MG63 (cell line): ENCODE measurements at regions not wholly inside any gene's neighbourhood (a gene's known extent, or its start where the extent isn't known, plus 50 kb on each side); places are given as distances from the start of the nearest gene placed in this dataset.

ENCODE experiments used
- DNase-seq: peaks from one replicate; pipeline ENCODE4 v3.0.0-alpha.2; 2020
- H3K27me3 ChIP-seq: fragments of 250-450 bp; sonication (Bioruptor Pico); 2 replicates; pipeline ENCODE4 v1.5.1; 2020; ENCODE audit warnings: mild to moderate bottlenecking, moderate library complexity
- H3K36me3 ChIP-seq: fragments of 250-450 bp; sonication (Bioruptor Pico); 2 replicates; pipeline ENCODE4 v1.5.1; 2020; ENCODE audit warnings: mild to moderate bottlenecking, moderate library complexity
- H3K4me3 ChIP-seq: fragments of 250-450 bp; sonication (Bioruptor Pico); 2 replicates; pipeline ENCODE4 v1.5.1; 2020; ENCODE audit warnings: mild to moderate bottlenecking, moderate library complexity
- H3K9me3 ChIP-seq: fragments of 250-450 bp; sonication (Bioruptor Pico); 2 replicates; pipeline ENCODE4 v1.5.1; 2020; ENCODE audit warnings: mild to moderate bottlenecking, moderate library complexity

- H3K9me3 ChIP-seq, result peaks cover 4% of the 10 kb centered on the region; the same call in 1 of the 2 replicates
- no peak for DNase-seq
- H3K4me3 ChIP-seq, result no peak overlapping the region
- H3K27me3 ChIP-seq, result no peaks in the 10 kb centered on the region
- H3K36me3 ChIP-seq, result no peaks in the 10 kb centered on the region
These were observed 425.6 kb downstream of the NR2F2 start for GRCh38 chr15:96756146-96756545.

GRCh38 chr15:96756656-96757055 is 426.2 kb downstream of the NR2F2 start:
- H3K27me3 ChIP-seq, result no peaks in the 10 kb centered on the region
- H3K36me3 ChIP-seq, result no peaks in the 10 kb centered on the region
- no peak overlapping the region for H3K4me3 ChIP-seq
- H3K9me3 ChIP-seq, result peaks cover 4% of the 10 kb centered on the region; the same call in 1 of the 2 replicates
- no peak for DNase-seq

- Histone ChIP-seq H3K4me3 (no peak overlapping the region), H3K27me3 (no peaks in the 10 kb centered on the region), H3K9me3 (peaks cover 4% of the 10 kb centered on the region; the same call in 1 of the 2 replicates), H3K36me3 (no peaks in the 10 kb centered on the region)
- no peak for DNase-seq
These were observed 432.1 kb downstream of the NR2F2 start for GRCh38 chr15:96762566-96762965.

GRCh38 chr15:96764501-96764900 is 434.0 kb downstream of the NR2F2 start:
- no peak for DNase-seq
- Histone ChIP-seq H3K4me3 (no peak overlapping the region), H3K9me3 (no peaks in the 10 kb centered on the region), H3K27me3 (no peaks in the 10 kb centered on the region), H3K36me3 (no peaks in the 10 kb centered on the region)

GRCh38 chr15:96764946-96765345 is 434.4 kb downstream of the NR2F2 start:
- H3K27me3 ChIP-seq, result no peaks in the 10 kb centered on the region
- H3K36me3 ChIP-seq, result no peaks in the 10 kb centered on the region
- H3K9me3 ChIP-seq, result no peaks in the 10 kb centered on the region
- no peak overlapping the region for H3K4me3 ChIP-seq
- DNase-seq, result no peak

- Histone ChIP-seq H3K27me3 (no peaks in the 10 kb centered on the region), H3K36me3 (no peaks in the 10 kb centered on the region), H3K9me3 (no peaks in the 10 kb centered on the region), H3K4me3 (no peak overlapping the region)
- DNase-seq, result no peak
These were observed 435.9 kb downstream of the NR2F2 start for GRCh38 chr15:96766366-96766765.

GRCh38 chr15:96767703-96768434 is 437.4 kb downstream of the NR2F2 start:
- DNase-seq, result peak; percentile 73
- Histone ChIP-seq H3K36me3 (no peaks in the 10 kb centered on the region), H3K4me3 (no peak overlapping the region), H3K9me3 (no peaks in the 10 kb centered on the region), H3K27me3 (no peaks in the 10 kb centered on the region)

- Histone ChIP-seq H3K4me3 (no peak overlapping the region), H3K27me3 (no peaks in the 10 kb centered on the region), H3K9me3 (no peaks in the 10 kb centered on the region), H3K36me3 (no peaks in the 10 kb centered on the region)
- no peak for DNase-seq
These were observed 437.9 kb downstream of the NR2F2 start for GRCh38 chr15:96768435-96768789.

- Histone ChIP-seq H3K36me3 (no peaks in the 10 kb centered on the region), H3K27me3 (no peaks in the 10 kb centered on the region), H3K9me3 (no peaks in the 10 kb centered on the region), H3K4me3 (no peak overlapping the region)
- no peak for DNase-seq
These were observed 440.5 kb downstream of the NR2F2 start for GRCh38 chr15:96771035-96771434.

- no peaks in the 10 kb centered on the region for H3K9me3 ChIP-seq
- no peak overlapping the region for H3K4me3 ChIP-seq
- no peaks in the 10 kb centered on the region for H3K27me3 ChIP-seq
- no peaks in the 10 kb centered on the region for H3K36me3 ChIP-seq
- no peak for DNase-seq
These were observed 443.7 kb downstream of the NR2F2 start for GRCh38 chr15:96774216-96774615.

- no peaks in the 10 kb centered on the region for H3K36me3 ChIP-seq
- H3K4me3 ChIP-seq, result no peak overlapping the region
- DNase-seq, result no peak
- H3K9me3 ChIP-seq, result no peaks in the 10 kb centered on the region
- H3K27me3 ChIP-seq, result no peaks in the 10 kb centered on the region
These were observed 453.2 kb downstream of the NR2F2 start for GRCh38 chr15:96783746-96784145.

- no peak for DNase-seq
- Histone ChIP-seq H3K27me3 (no peaks in the 10 kb centered on the region), H3K4me3 (no peak overlapping the region), H3K9me3 (no peaks in the 10 kb centered on the region), H3K36me3 (no peaks in the 10 kb centered on the region)
These were observed 459.5 kb downstream of the NR2F2 start for GRCh38 chr15:96790004-96790403.

GRCh38 chr15:96792216-96792615 is 461.7 kb downstream of the NR2F2 start:
- DNase-seq, result no peak
- Histone ChIP-seq H3K36me3 (no peaks in the 10 kb centered on the region), H3K4me3 (no peak overlapping the region), H3K27me3 (no peaks in the 10 kb centered on the region), H3K9me3 (no peaks in the 10 kb centered on the region)

GRCh38 chr15:96796841-96797240 is 466.3 kb downstream of the NR2F2 start:
- Histone ChIP-seq H3K27me3 (no peaks in the 10 kb centered on the region; the same call in 1 of the 2 replicates), H3K9me3 (no peaks in the 10 kb centered on the region), H3K36me3 (no peaks in the 10 kb centered on the region), H3K4me3 (no peak overlapping the region)
- no peak for DNase-seq

- DNase-seq, result no peak
- no peaks in the 10 kb centered on the region; the same call in 1 of the 2 replicates for H3K27me3 ChIP-seq
- H3K36me3 ChIP-seq, result no peaks in the 10 kb centered on the region
- H3K4me3 ChIP-seq, result no peak overlapping the region
- H3K9me3 ChIP-seq, result no peaks in the 10 kb centered on the region
These were observed 471.2 kb downstream of the NR2F2 start for GRCh38 chr15:96801576-96802150.

- Histone ChIP-seq H3K36me3 (no peaks in the 10 kb centered on the region), H3K4me3 (no peak overlapping the region), H3K9me3 (no peaks in the 10 kb centered on the region), H3K27me3 (no peaks in the 10 kb centered on the region; the same call in 1 of the 2 replicates)
- DNase-seq, result no peak
These were observed 472.2 kb downstream of the NR2F2 start for GRCh38 chr15:96802611-96803255.

GRCh38 chr15:96804754-96805153 is 474.3 kb downstream of the NR2F2 start:
- H3K27me3 ChIP-seq, result no peaks in the 10 kb centered on the region; the same call in 1 of the 2 replicates
- H3K36me3 ChIP-seq, result no peaks in the 10 kb centered on the region
- no peak overlapping the region for H3K4me3 ChIP-seq
- DNase-seq, result no peak
- H3K9me3 ChIP-seq, result no peaks in the 10 kb centered on the region

- Histone ChIP-seq H3K4me3 (no peak overlapping the region), H3K9me3 (no peaks in the 10 kb centered on the region), H3K36me3 (no peaks in the 10 kb centered on the region), H3K27me3 (no peaks in the 10 kb centered on the region)
- no peak for DNase-seq
These were observed 476.9 kb downstream of the NR2F2 start for GRCh38 chr15:96807361-96807760.
